ENCODE measurements at regions not wholly inside any gene's neighbourhood (a gene's known extent, or its start where the extent isn't known, plus 50 kb on each side); places are given as distances from the start of the nearest gene placed in this dataset.
A peak's percentile ranks its signal among the peaks of the same experiment; 100 is the strongest.

DNA sequence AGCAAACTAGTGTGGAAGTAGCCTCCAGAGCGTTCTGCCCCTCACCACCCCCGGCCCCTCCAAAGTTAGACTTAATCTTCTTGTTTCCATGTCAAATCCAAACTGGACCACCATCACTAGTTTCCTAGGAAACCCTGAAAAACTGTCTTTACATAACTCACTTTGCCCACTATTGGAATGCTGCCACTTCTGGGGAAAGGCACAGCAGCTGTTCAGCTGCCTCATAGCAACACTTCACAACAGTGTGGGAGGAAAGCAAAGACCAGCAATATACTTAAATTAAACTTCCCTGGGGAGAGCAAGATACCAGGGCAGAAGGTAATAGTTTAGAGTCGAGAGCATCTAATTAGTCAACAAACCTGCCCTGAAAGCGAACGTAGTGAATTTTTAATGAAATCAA is 452.2 kb downstream of the KCNJ2 start:
- Histone ChIP-seq H3K27me3 (ENCODE audit: control insufficient read depth in 4 of 4, insufficient read depth in 4 of 4, low read length in 3 of 4) (peaks cover 0 to 4% (median 0%) of the 10 kb centered on the region in 4 donors), H3K4me3 (ENCODE audit: low read depth in 1 of 3, low read length in 3 of 3) (no peak overlapping the region), H3K36me3 (ENCODE audit: control insufficient read depth in 4 of 4, insufficient read depth in 3 of 4, low read depth in 1 of 4, low read length in 3 of 4) (no peaks in the 10 kb centered on the region), H3K9ac (ENCODE audit: low read depth in 1 of 2, low read length in 2 of 2) (no peak overlapping the region), H3K4me1 (ENCODE audit: control insufficient read depth in 4 of 4, insufficient read depth in 4 of 4, low read length in 3 of 4) (no peaks in the 10 kb centered on the region), H3K27ac (ENCODE audit: low read depth in 1 of 2, low read length in 2 of 2) (no peak overlapping the region), H3K9me3 (ENCODE audit: control insufficient read depth in 4 of 4, low read length in 3 of 4) (no peaks in the 10 kb centered on the region)
- WGBS: 79% methylated on average over 5 of the region's 5 CpGs
- TF ChIP-seq, protein P1, sequence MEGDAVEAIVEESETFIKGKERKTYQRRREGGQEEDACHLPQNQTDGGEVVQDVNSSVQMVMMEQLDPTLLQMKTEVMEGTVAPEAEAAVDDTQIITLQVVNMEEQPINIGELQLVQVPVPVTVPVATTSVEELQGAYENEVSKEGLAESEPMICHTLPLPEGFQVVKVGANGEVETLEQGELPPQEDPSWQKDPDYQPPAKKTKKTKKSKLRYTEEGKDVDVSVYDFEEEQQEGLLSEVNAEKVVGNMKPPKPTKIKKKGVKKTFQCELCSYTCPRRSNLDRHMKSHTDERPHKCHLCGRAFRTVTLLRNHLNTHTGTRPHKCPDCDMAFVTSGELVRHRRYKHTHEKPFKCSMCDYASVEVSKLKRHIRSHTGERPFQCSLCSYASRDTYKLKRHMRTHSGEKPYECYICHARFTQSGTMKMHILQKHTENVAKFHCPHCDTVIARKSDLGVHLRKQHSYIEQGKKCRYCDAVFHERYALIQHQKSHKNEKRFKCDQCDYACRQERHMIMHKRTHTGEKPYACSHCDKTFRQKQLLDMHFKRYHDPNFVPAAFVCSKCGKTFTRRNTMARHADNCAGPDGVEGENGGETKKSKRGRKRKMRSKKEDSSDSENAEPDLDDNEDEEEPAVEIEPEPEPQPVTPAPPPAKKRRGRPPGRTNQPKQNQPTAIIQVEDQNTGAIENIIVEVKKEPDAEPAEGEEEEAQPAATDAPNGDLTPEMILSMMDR (IDR thresholded peaks at IDR 0.05; ENCODE audit: low read depth, low read length, missing input control): no peak
- TF ChIP-seq, protein P2, sequence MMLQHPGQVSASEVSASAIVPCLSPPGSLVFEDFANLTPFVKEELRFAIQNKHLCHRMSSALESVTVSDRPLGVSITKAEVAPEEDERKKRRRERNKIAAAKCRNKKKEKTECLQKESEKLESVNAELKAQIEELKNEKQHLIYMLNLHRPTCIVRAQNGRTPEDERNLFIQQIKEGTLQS (IDR thresholded peaks at IDR 0.05): no peak
- TF ChIP-seq HNF4A (conservative IDR thresholded peaks at IDR 0.05) (no peak), RAD21 (IDR thresholded peaks at IDR 0.05) (no peak), EGR1 (IDR thresholded peaks at IDR 0.05; ENCODE audit: low read depth in 2 of 2) (no peak)
- TF ChIP-seq, protein P3, sequence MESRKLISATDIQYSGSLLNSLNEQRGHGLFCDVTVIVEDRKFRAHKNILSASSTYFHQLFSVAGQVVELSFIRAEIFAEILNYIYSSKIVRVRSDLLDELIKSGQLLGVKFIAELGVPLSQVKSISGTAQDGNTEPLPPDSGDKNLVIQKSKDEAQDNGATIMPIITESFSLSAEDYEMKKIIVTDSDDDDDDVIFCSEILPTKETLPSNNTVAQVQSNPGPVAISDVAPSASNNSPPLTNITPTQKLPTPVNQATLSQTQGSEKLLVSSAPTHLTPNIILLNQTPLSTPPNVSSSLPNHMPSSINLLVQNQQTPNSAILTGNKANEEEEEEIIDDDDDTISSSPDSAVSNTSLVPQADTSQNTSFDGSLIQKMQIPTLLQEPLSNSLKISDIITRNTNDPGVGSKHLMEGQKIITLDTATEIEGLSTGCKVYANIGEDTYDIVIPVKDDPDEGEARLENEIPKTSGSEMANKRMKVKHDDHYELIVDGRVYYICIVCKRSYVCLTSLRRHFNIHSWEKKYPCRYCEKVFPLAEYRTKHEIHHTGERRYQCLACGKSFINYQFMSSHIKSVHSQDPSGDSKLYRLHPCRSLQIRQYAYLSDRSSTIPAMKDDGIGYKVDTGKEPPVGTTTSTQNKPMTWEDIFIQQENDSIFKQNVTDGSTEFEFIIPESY (IDR thresholded peaks at IDR 0.05): no peak
- TF ChIP-seq, protein P4, sequence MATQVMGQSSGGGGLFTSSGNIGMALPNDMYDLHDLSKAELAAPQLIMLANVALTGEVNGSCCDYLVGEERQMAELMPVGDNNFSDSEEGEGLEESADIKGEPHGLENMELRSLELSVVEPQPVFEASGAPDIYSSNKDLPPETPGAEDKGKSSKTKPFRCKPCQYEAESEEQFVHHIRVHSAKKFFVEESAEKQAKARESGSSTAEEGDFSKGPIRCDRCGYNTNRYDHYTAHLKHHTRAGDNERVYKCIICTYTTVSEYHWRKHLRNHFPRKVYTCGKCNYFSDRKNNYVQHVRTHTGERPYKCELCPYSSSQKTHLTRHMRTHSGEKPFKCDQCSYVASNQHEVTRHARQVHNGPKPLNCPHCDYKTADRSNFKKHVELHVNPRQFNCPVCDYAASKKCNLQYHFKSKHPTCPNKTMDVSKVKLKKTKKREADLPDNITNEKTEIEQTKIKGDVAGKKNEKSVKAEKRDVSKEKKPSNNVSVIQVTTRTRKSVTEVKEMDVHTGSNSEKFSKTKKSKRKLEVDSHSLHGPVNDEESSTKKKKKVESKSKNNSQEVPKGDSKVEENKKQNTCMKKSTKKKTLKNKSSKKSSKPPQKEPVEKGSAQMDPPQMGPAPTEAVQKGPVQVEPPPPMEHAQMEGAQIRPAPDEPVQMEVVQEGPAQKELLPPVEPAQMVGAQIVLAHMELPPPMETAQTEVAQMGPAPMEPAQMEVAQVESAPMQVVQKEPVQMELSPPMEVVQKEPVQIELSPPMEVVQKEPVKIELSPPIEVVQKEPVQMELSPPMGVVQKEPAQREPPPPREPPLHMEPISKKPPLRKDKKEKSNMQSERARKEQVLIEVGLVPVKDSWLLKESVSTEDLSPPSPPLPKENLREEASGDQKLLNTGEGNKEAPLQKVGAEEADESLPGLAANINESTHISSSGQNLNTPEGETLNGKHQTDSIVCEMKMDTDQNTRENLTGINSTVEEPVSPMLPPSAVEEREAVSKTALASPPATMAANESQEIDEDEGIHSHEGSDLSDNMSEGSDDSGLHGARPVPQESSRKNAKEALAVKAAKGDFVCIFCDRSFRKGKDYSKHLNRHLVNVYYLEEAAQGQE (IDR thresholded peaks at IDR 0.05): no peak
- DNase-seq (ENCODE audit: low spot score): no peak

DNA sequence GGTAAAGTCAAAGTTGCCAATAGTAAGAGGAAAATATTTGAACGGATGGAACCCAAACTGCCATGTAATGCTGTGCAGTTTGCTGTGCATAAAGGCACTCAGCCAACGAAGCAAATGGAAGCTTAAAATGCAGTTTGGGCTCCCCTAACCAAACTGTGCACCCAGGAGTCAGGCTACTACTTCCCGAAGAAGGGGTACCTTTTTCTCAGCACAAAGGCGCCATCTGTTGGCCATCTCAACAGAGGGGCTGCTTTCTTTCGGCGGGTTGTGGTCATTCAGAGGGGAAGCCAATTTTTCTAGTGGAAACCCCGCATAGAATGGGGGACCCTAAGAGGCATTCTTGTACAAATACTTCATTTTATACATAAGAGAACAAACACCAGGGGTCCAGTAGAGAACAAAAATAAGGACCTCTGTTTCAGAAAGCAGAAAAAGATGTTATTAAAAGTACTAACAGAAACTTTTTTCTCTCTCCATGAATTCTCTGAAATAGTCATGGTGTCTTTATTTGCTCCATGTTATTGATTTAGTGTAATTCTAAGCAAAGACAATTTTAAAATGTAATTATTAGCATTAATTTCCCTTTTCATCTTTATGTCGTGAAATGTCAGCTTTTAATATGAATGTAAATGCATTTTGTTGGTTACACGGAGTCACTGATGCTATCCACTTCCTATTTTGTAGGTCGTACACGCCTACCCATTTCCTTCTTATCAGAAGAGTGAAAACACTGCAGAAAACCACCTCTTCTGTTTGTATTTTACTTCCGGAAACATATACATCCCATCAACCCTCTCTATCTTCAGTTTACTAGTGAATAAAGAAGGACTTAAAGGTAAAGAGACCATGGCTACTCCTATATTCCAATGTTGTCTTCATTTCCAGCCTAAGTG is 453.3 kb downstream of the KCNJ2 start:
- no peak for DNase-seq (ENCODE audit: low spot score)
- no peaks in the 10 kb centered on the region for H3K9me3 ChIP-seq (ENCODE audit: control insufficient read depth in 4 of 4, low read length in 3 of 4)
- peak in 1 of 2 donors; percentile 55 for TF ChIP-seq RAD21 (IDR thresholded peaks at IDR 0.05)
- no peak for TF ChIP-seq EGR1 (IDR thresholded peaks at IDR 0.05; ENCODE audit: low read depth in 2 of 2)
- TF ChIP-seq, protein P5, sequence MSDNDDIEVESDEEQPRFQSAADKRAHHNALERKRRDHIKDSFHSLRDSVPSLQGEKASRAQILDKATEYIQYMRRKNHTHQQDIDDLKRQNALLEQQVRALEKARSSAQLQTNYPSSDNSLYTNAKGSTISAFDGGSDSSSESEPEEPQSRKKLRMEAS (IDR thresholded peaks at IDR 0.05): no peak
- no peak for TF ChIP-seq TAF1 (conservative IDR thresholded peaks at IDR 0.05)
- TF ChIP-seq, protein P4 (IDR thresholded peaks at IDR 0.05): no peak
- TF ChIP-seq NR2F2 (IDR thresholded peaks at IDR 0.05): no peak
- TF ChIP-seq FOXA2 (IDR thresholded peaks at IDR 0.05): no peak
- peaks cover 0 to 4% (median 0%) of the 10 kb centered on the region in 4 donors for H3K27me3 ChIP-seq (ENCODE audit: control insufficient read depth in 4 of 4, insufficient read depth in 4 of 4, low read length in 3 of 4)
- WGBS: 43% methylated on average over 12 of the region's 12 CpGs
- H3K4me3 ChIP-seq (ENCODE audit: low read depth in 1 of 3, low read length in 3 of 3): no peak overlapping the region
- H3K4me1 ChIP-seq (ENCODE audit: control insufficient read depth in 4 of 4, insufficient read depth in 4 of 4, low read length in 3 of 4): no peaks in the 10 kb centered on the region
- H3K27ac ChIP-seq (ENCODE audit: low read depth in 1 of 2, low read length in 2 of 2): no peak overlapping the region
- H3K9ac ChIP-seq (ENCODE audit: low read depth in 1 of 2, low read length in 2 of 2): no peak overlapping the region
- H3K36me3 ChIP-seq (ENCODE audit: control insufficient read depth in 4 of 4, insufficient read depth in 3 of 4, low read depth in 1 of 4, low read length in 3 of 4): no peaks in the 10 kb centered on the region

All from liver (tissue), 8 donors.